GM19351 (cell line): ENCODE measurements at regions not wholly inside any gene's neighbourhood (a gene's known extent, or its start where the extent isn't known, plus 50 kb on each side); places are given as distances from the start of the nearest gene placed in this dataset.
"Not testable (repeated sequence)": the region's sequence is repeated elsewhere in the genome, so short reads cannot be mapped to it uniquely, and the experiment has no call there.

Experiments used
- ATAC-seq: cut with Tn5 transposase; IDR thresholded peaks from one replicate; pipeline ENCODE4 v1.9.1; 2021; ENCODE audit warnings: mild to moderate bottlenecking, moderate library complexity; ENCODE audit not compliant: unreplicated experiment

- ATAC-seq, result no peak
These were observed 371.8 kb downstream of the BCL11B start for GRCh38 chr14:98900236-98900635.

- ATAC-seq, result no peak
These were observed 371.2 kb downstream of the BCL11B start for GRCh38 chr14:98900798-98901197.

GRCh38 chr14:98901511-98902205, 370.3 kb downstream of the BCL11B start:
- ATAC-seq, result no peak

- ATAC-seq, result no peak
These were observed 368.6 kb downstream of the BCL11B start for GRCh38 chr14:98903371-98903770.

DNA sequence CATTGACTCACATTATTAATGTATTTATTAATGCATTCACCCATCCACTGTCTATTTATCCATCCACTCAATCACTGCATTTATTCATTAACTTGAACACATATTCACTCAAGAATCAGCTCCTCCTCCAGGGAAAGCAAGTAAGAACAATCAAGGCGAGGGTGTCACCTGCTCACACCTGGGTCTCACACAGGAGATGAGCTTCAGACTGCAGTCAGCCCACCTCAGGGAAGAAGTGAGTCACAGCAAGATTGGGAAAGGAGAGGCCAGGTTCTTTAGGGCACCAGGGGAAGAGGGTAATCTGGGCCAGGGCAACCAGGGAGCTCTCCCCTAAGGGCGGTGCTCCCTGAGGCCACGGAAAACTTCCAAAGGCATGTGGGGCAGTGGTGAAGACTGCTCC, 367.3 kb downstream of the BCL11B start:
- no peak for ATAC-seq

DNA sequence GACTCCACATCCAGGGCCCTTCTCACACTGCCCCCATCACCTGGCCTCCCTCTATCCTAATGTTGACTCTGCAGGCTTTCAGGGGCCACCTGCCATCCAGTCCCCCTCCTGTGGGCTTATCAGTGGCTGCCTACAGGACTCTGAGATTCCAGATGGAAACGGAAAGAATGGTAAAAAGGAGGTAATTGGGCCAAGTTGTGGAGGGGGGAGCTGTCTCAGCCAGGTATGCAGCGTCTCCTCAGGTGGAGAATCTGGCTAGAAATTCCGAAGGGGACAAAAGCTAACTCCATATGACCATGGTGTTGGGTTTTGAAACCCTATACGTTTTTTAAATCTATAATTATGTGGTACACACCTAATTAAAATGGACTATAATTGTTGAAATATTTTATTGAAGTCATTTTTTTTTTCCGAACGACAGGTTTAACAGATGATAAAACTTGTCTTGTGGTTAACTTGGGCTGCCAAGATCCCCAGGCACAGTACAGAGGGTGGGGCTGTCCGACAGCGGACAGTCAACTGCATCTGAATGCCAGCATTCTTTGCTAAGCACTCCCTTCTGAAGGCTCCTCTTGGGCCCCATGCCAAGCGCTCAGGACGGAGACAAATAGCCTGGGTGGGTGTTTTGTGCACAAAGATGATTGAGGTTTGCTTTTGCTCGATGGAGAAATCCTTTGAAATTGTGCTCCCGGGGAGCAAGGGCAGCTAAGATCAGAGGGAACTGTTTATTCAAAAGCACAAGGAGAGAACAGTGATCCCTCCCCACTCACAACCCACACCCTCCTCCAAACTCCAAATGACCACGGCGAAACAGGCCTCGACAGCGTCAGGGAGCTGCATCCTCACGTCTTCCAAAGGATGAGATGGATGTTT, 365.6 kb downstream of the BCL11B start:
- ATAC-seq, result no peak

DNA sequence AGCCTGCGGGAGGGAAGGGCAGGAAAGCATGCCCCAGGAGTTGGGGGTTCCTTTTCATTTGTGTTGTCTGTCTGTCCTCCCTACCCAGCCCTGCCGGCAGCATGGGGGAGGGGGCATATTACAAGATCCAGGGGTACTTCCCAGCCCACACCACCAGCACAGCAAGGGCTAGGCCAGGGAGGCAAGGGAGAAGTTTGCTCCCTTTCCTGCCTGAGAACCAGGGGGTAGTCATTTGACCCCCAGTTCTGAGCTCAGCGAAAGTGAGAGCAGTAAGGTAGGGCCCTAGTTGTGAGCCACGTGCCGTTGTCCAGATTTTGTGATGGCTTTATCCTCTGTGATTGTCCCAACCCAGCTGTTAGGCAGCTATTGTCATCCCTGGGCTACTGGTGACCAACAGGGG, 364.7 kb downstream of the BCL11B start:
- ATAC-seq, result no peak

GRCh38 chr14:98908050-98908449, 363.9 kb downstream of the BCL11B start:
- ATAC-seq, result no peak

GRCh38 chr14:98909251-98909944, 362.6 kb downstream of the BCL11B start:
- ATAC-seq, result no peak

DNA sequence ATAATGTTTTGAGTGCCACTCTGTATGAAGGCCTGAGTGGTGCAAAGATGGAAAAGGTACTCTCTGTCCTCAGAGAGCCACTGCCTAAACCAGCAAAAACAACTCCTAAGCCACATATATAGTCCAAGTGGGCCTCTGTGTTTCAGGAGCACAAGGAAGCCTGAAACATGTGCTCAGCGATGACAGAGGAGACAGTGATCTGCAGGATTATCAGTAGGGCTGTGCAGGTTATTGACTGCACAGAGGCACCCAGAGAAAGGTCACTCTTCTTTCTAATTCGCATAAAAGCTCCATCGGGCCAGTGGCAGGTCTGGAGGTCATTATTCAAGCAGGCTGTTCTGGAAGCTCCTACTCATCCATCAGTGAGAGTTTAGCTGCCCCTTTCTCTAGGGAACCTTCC, 361.9 kb downstream of the BCL11B start:
- no peak for ATAC-seq

DNA sequence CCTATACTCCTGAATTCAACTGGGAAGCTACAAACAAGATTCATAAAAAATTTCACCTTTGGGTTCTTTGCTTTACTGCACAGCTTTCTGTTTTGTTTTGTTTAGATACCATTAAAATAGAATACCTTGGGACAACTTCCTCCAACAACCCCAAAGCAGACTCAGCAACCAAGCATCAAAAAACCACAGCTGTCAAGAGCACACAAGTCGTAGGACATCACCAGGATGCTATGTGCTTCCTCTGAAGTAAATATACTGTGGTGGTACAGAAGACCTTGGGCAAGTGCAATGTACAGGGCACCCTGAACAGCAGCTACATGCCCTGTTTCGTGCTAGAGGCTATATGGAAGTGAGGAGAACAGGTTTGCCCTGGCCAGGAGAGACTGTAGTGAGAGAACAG, 359.3 kb downstream of the BCL11B start:
- ATAC-seq, result no peak

DNA sequence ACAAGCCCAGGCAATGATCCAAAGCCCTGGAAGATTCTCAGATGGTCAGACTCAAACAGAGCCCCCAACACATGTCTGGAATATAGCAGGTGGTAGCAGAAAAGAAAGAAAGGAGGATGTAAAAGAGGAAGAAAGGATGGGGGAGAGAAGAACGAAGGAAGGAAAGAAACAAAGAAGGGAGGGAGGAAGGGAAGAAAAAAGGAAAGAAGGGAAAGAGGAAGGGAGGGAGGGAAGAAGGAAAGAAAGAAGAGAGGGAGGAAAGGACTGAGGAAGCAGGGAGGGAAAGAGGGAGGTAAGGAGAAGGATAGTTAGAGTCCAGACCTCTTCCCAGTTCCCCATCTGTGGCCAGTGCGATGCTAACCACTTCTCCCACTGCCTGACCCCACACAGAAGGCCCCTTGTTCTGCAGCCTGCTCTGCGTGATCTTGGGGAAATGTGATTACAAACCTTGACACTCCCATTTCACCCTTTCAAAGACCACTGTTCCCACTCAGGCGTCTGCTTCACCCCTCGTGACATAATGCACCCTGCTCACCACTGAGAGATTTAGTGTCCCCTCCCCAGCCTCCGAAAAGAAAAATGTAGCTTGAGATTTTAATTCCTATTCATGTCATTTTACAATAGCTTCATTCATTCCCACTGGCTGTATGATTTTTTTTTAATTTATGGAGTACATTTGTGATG, 357.9 kb downstream of the BCL11B start:
- ATAC-seq, result no peak

DNA sequence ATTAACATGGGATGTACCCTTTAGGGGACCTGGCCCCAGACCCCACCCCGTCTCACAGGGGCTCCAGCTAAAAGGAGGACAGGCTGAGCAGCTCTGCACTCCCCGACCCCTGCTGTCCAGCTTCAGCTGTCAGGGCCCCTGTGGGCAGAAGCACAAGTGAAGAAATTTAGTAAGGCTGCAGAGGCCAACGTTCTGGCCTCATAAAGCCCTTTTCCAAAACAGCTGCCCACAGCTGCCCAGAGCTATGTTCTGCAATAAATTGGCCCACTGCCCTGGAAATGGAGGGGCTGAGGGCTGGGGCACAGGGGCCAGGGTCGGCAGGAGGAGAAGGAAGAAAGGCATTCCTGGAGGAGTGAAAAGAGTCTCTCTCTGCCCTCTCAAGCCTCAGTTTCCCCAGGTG, 357.1 kb downstream of the BCL11B start:
- ATAC-seq, result no peak

DNA sequence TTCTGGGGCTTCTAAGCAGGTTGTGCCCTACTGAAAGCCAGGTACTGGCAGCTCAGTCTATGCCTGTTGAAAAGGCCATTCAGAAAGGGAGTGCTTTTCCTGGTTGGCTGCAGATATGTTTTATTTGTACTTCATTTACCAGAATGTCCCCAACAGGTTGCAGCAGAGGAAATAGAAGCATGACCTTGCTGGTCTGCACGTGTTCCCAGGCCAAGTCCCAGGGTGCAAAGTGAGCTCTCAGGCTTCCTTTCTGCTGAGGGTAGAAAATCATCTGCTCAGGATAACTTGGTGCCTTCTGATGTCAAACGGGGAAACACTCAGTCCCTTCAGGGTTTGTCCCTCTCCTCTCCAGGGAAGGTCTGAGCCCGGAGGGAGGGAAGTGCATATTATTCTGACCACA, 356.4 kb downstream of the BCL11B start:
- no peak for ATAC-seq

GRCh38 chr14:98916036-98916435, 356.0 kb downstream of the BCL11B start:
- ATAC-seq, result no peak

DNA sequence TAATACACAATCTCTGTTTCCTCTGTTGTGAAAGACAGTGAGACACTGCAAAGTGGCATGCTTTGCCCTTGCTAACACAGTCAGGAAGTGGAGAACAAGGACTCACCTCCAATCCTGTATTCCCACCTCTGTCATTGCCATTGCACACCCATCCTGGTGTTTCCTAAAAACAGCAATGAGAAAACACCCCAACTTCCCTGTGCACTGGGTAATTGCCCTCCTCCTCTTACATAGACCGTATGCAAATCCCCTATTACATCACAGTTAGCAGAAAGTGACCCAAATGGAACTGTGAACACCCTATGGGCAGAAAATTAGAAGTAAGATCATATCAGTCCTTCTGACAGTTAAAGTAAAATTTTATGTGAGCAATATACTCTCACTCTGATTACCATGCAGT, 355.5 kb downstream of the BCL11B start:
- no peak for ATAC-seq

- ATAC-seq, result no peak
These were observed 352.6 kb downstream of the BCL11B start for GRCh38 chr14:98919434-98919833.

- ATAC-seq, result not testable (repeated sequence)
These were observed 350.7 kb downstream of the BCL11B start for GRCh38 chr14:98921306-98921705.

- no peak for ATAC-seq
These were observed 348.4 kb downstream of the BCL11B start for GRCh38 chr14:98923596-98923995.

GRCh38 chr14:98924046-98924445, 348.0 kb downstream of the BCL11B start:
- ATAC-seq, result no peak

GRCh38 chr14:98925354-98926040, 346.5 kb downstream of the BCL11B start:
- no peak for ATAC-seq
